GM19043 (cell line): ENCODE measurements at regions not wholly inside any gene's neighbourhood (a gene's known extent, or its start where the extent isn't known, plus 50 kb on each side); places are given as distances from the start of the nearest gene placed in this dataset.

Experiments used
- ATAC-seq: cut with Tn5 transposase; IDR thresholded peaks from one replicate; pipeline ENCODE4 v1.9.1; 2021; ENCODE audit warnings: low read depth; ENCODE audit not compliant: unreplicated experiment

DNA sequence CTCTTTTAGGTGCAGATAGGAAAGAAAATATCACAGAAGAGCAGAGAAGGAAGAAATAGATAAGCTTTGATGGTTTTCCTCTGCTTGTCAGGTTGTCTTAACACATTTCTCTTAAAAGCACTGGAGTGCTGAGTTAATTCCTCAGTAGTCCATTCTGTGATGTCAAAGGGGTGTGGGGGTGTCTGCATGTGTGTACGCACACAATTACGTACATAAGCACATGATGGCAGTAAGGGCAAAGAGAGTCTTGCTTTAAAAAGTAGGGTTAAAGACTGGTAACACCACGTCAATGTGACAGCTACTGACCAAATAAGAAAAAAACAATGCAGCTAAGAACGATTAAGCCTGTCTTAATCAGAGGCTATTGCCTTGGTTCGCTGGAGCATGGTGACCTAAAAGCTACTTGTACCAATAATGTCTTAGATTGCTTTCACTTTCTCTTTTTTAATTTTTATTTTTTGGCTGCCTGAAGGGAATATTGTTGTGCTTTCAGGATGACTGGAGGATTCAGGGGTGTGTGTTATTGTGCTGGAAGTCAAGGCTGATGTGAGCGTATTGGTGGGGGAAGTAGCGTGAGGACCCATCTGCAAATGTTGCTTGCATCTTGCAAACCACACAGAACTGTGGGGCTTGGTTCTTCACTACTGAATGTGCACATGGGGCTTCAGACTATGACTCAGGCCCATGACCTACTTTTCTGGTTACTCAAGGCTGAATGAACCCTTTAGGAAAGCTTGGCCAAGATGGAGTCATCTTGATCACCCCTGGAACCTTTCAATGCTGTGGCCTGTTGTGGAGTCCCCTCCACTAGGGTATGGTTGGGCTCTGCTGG lies 417.8 kb upstream of the TPM1 start:
- ATAC-seq = peak; percentile 74

DNA sequence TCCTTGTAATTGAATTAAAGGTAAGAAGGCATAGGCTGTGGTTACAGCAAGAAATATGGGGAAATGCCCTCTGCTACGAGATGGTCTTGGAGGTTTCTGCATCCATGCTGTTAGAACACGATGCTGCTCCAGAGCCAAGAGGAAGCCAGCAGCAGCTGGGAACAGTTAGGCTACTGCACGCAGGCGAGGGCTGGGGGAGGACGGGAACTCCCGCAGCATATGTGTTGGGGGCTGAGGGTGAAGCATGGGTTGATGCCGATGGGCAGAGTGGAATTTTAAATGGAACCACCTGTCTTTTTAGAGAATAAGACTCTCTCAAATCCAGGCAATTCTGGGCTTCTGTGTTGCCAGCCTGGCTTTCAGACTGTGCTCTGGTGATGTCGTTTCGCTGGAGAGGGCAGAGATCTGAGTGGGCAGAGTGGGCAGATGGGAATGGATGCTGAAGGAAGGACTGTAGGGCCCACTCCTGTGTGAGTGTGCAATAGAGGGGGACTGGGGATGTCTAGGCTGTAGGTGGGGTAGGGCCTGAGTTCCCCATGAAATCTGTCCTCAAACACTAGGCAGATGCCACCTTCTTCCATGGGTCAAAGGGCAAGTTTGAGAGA lies 417.0 kb upstream of the TPM1 start:
- no peak for ATAC-seq

DNA sequence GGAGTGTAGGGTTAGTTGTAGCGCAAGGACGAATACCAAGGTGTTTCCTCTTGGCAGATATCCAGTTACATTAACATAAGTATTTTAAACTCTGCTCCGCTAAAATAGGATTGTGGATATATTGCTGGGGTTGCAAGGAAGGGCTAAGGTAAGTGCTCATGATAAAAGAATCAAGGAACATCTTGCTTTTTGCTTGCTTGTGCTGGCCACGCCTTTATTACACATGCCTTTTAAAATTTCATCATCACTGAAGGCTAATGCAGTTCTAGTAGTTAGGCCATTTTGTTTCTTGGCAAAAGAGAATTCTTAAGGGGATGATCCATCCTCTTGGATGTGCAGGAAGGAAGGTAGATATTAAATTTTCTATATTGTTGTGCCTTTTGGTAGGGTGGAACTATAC lies 415.6 kb upstream of the TPM1 start:
- ATAC-seq = no peak

DNA sequence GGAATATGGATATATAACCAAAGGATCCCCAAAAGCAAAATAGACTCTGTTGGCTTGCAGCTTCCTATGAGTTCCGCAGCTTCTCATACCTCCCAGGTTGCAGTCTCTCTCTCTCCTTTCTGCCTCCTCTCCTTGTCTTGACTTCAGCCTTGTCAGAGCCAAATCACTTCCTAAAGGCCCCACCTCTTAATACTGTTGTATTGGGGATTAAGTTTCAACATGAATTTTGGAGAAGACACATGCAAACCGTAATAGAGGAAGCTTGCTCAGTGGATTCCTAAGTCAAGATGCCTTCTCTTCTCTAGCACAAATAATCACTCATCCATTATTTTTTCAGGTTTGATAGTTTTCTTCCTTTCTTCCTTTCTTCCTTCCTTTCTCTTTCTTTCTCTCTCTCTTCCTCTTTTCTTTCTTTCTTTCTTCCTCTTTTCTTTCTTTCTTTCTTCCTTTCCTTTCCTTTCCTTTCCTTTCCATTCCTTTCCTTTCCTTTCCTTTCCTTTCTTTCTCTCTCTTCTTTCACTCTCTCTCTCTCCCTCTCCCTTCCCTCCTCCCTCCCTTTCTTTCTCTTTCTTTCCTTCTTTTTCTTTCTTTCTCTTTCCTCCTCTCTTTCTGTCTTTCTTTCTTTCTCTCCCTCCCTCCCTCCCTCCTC lies 411.3 kb upstream of the TPM1 start:
- no peak for ATAC-seq

DNA sequence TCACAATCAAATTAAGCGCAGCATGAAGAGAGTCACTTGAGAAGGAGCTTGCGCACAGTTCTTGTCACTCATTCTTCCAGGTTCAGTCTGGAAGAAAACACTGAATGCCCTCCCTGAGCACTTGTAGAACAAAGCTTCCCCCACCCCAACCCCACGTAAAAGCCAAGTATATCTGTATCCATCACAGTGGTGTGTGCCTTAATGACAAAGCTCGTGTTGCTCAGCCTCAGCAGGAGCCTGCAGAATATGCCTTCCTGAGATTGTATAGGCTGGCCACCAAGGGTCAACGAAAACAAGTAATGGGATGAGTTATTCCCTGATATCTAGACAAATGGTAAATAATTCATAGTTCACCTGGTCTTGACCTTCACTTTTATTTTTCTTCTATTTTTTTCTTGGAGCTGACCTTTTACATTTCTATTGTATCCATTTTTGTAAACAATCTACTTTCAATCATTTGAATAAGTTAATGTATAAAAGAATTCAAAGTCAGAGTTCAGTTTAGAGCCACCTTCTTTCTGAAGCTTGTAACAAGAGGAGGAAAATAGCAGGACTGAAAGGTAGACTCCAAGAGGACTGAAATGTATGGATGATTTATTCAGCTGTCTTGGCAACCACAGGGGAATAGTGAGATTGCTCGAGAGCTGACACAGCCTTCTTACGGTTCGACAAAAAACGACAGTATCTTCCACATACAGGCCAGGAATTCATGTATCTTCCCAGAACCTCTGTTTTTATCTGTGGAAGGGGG lies 405.5 kb upstream of the TPM1 start:
- ATAC-seq = no peak

DNA sequence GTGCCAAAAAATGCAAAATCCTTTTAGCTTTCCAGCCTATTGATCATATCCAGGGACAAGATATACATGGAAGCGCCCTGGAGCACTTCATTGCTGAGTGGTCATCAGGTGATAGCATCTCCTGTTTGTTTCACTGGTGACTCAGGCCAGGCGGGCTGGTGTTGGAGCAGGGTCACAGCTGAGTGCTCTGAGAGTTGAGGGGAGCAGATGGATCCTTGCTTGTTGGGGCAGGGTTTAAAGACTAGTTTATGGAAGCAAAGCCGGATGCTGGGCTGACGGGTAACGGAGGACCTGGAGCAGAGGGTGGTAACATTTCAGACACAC lies 405.0 kb upstream of the TPM1 start:
- ATAC-seq = no peak

DNA sequence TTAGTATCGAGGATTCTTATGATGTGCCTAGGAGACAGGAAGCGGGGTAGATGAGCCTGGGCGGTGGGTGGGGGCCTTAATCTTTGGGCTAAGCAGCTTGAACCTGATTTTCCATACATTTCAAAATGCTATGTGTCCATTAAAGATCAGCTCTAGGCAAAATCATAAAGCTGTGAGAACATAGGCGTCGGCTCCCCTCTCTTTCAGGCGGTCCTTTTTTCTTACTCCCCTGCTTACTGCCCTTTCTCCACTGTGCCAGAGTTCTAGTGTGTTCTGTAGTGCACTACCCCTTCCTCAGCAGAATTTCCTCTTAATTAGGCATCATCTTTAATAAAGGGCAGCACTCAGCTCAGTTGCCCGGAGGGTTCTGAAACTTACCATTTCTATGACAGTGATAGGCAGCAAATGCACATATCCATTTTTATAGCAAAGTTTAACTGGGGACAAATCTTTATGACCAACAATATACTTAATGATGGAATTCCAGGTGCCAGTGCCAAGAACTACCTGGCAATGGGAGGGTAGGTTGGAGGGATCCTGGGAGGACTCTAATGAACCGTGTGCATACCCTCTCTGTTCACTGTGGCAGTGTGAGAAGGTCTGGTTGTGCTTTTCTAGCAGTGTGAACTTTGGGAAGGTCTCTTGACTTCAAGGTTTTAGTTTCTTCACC lies 404.5 kb upstream of the TPM1 start:
- ATAC-seq = no peak

DNA sequence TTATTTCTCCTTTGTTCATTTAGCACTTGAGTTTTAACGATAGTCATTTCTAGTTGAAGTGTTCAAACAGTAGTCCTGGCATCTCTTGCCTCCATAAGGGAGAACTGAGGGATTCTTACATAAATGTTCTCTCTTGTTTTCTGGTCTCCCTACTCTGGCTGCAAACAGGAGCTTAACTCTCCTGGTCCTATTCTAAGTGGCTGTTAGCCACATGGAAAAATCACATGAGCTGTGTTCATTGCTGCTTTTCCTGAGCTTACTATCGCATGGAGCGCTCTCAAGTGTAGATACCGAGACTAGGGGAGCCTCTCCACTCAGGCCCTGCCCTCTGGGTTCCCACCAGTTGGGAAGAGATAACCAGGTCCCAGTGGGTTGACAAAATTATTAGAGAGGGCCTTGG lies 403.1 kb upstream of the TPM1 start:
- no peak for ATAC-seq

DNA sequence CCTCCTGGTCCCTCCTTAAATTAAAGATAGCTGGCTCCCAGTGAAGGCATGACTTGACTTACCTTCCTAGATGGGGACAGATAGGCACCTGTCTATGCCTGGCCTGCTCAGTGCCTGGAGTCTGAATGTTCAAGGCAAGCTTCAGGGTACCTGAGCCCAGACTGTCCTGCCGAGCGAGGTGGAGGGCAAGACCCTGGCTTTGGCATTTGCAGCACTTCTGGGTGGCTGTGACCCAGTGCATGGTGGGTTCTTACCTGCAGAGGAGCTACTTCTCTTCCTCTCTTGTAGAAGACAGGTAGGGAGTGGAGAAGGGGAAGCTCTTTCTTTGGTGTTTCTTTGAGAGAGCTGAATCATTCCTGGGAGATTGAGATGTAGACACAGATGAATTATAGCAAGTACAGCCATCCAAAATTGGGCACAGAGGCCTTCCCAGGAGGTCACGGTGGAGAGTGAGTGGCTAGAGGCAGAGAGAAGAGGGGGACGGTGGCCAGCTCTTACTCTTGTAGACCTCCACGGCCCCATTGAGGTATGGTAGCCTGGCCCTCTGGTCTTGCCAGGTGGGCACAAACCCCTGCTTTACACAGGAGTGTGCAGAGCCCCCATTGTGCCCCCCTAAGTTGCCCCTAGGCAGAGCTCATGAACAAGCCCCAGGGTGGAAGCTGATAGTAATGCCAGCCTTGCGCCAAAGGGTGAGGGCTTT lies 402.5 kb upstream of the TPM1 start:
- no peak for ATAC-seq

DNA sequence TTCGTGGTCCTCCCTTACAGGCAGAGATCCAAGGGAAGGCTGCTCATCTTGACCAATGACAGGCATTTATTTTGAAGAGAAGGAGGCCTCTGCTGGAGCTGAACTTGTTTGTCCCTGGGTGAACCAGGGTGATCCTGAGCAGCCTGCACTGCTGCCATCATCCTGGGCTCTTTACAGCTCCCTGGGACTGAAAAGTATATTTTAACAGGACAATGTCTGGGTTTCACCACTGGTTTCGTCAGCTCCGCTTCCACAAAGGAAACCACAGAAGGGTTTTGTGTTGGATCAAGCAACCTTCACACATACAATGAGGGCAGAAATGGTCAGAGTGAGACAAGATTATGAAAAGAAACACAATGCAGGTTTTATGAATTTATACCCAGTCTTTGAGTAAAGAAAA lies 400.7 kb upstream of the TPM1 start:
- ATAC-seq = no peak

DNA sequence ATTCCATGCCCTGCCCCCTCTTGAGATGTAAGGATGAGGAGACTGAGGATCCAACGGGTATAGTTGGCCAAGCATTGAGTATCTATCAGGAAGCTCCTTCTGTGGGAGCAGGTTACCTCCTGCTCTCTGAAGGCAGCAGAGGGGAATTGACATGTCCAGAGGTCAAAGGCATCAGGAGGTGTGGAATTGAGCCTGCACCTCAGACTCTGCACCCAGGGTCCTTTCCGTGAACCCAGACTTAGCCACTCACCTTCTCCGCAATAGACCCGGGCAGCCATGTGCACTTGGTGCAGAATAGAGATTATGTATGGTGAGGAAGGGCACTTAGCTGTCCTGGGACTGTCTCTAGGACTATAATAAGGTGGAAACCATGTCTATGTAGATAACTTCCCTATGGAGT lies 399.0 kb upstream of the TPM1 start:
- no peak for ATAC-seq

DNA sequence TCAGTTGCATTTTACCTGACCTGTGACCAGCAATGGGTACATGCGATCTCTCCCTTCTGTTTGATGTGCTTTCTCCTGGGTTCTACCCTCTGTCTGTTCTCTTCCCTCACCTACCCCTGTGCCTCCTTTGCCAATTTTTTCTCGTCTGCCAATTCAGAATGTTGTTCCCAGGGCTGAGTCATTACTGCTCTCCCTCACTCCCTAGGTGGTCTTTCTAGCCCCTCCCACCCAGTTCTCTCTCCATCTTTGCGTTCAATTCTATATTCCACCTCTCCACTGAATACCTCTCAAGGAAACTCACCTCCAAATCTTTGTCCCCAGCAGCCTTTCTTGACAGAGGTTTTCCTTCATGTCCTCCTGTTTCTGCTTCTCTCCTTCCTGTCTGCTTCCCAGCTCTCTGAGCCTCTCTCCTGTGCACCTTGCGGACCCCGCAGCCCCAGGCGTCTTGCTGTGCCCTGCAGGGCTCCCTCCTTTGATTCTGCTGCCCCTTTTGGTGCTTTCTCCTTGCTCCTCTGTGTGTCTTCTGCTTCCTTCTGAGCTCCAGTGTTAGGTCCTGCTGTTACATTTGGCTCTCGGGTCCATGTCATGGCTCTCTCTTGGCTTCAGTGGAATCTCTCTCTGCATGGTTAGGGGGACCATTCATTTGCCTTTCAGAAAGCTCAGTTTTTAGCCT lies 398.2 kb upstream of the TPM1 start:
- ATAC-seq = no peak

DNA sequence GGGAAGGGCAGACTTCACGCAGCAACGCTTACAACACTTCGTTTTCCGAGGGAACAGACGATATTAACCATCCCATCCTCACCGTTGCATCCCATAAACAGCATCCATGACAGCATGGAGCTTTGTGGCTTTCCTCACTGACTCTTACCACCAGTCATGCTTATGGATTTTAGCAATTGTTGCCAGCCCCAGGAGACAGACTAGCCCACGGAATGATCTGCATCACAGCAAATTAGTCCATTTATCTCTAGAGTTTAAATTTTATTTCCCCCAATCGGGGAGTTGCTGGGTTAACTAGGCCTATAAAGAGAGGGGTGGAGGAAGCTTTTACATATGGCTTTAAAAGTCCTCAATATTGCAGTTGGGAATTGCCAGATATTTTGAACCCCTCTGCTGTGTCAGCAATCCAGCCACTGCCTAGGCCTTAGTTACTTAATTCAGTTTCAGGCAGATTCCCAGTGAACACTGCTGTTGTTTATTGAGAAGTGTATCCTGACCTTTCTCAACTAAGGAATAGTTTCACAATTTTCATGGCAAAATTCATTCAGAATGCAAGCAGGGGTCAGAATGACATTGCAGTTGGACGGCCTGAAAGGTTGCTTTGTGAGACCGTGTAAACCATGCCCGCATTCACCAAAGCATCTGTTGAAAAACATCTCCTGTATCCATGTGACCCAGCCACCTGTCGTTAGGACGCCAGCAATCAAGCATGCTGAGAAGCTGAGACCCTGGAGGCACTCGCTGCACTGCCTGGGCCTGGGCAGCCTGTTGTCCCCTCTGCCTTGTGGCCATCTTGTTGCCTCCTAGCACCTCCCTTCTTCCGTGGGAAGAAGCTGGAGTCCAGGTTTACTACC lies 397.4 kb upstream of the TPM1 start:
- ATAC-seq = no peak

DNA sequence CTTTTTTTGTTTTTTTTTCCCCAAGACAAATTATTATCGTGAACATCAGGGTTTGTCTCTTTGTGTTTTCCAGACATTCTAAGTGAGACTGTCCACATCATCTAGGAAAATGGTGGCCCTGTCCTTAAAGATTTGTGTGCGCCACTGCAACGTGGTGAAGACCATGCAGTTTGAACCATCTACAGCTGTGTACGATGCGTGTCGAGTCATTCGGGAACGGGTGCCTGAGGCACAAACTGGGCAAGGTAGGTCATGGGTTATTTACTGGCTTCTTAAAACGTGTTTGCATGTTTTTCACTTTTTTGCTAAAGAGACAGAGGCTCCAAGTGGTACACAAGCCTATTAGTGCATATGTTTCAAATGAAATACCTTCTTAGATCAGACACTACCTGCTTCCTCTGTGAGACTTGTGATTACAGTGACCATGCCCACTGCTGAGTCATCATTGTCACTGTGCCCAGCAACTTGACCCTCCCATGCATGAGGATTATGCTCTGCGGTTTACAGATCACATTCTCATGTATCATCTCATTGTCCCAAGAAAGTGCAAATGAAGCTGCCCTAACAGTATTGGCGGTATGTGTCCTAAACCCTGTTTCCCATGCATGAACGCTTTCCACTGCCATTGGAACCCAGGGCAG lies 395.2 kb upstream of the TPM1 start:
- ATAC-seq = no peak

DNA sequence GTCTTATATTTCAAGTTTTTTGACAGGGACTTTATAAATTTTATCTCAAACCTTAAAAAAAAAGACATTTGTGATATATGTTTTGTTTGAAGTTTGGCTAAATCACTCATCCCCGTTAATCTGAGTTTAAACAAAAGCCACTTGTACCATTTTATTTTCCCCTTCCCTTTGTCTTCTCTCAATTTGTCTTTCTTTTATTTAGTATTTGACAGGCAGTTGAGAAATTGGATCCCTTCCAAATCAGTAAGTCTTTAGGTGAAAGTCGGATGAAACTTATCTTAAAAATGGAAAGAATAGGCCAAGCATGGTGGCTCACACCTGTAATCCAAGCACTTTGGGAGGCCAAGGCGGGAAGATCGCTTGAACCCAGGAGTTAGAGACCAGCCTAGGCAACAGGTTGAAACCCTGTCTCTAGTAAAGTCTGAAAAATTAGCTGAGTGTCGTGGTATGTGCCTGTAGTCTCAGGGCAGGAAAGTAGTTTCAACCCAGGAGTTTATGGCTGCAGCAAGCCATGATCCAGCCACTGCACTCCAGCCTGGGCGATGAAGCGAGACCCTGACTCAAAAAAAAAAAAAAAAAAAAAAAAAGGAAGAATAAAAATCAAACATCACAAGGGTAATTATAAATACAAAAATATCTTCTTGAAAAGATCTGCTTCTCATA lies 394.6 kb upstream of the TPM1 start:
- no peak for ATAC-seq

DNA sequence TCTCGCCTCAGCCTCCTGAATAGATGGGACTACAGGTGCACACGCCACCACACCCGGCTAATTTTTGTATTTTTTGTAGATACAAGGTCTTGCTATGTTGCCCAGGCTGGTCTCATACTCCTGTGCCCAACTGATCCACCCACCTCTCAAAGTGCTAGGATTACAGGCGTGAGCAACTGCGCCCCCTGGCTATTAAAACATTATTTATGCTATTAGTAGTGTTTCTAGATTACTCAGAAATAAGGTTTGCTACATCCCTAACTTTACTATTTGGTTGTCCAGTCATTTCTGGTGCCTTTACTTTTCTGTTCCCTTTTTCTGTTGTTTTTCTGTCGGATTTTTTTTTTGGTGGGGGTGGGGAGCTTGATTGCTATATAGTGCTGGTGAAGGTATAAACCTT lies 393.6 kb upstream of the TPM1 start:
- no peak for ATAC-seq

DNA sequence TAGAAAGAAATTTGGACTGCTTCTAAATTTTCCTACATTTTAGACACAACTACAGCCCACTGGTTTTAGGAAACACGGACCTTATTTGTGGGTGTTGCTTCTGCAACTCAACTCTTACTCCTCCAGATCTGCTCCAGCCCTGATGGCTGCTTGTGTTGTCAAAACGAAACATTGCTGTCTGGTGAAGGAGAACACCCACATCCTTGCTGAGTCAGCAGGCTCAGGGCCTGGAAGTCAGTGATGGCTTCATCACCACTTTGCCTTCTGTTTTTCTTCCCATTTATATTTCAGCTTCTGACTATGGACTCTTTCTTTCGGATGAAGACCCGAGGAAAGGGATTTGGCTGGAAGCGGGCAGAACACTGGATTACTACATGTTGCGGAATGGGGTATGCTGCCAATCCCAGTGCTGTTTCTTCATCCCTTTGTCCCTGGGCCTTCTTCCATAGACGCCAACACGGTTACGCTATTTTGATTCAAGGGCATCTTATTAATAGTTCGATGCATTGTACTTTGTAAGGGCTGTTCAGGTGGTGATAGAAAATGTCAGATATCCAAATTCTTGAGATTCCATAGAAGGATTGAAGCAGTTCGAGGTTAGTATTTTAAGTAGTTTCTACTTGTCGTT lies 392.6 kb upstream of the TPM1 start:
- ATAC-seq = peak; percentile 90
